Prostate gland (tissue), 2 donors: ENCODE measurements at regions not wholly inside any gene's neighbourhood (a gene's known extent, or its start where the extent isn't known, plus 50 kb on each side); places are given as distances from the start of the nearest gene placed in this dataset.

Source experiments
- DNase-seq: peaks from one replicate; pipeline ENCODE4 v3.0.0-alpha.2; 2019; ENCODE audit warnings: low spot score
- H3K27ac ChIP-seq, 2 donors: fragments of 200-600 bp; sonication (generic); 2 replicates each; pipeline ENCODE4 v1.5.1; 2017 to 2019
- H3K27me3 ChIP-seq: fragments of 200-600 bp; sonication (generic); replicated peaks from 2 replicates; pipeline ENCODE4 v1.5.1; 2019; ENCODE audit not compliant: insufficient read depth
- H3K36me3 ChIP-seq, 2 donors: fragments of 200-600 bp; sonication (generic); 1 replicate in 1 of 2; 2 replicates in 1 of 2; pipeline versions ENCODE4 v1.5.1 to v1.8.1; 2017 to 2019
- H3K4me1 ChIP-seq: fragments of 200-600 bp; sonication (generic); replicated peaks from 2 replicates; pipeline ENCODE4 v1.5.1; 2019
- H3K4me3 ChIP-seq, 2 donors: fragments of 200-600 bp; sonication (generic); 2 replicates each; pipeline ENCODE4 v1.5.1; 2017 to 2019
- H3K9me3 ChIP-seq: fragments of 200-600 bp; sonication (generic); 2 replicates; pipeline ENCODE4 v1.5.1; 2017
- POLR2A ChIP-seq: fragments of 450-650 bp; IDR thresholded peaks from one replicate; pipeline ENCODE4 v1.6.1; 2016; ENCODE audit warnings: antibody characterized with exemption, mild to moderate bottlenecking
- POLR2AphosphoS5 ChIP-seq: sonication (generic); formaldehyde crosslinking; IDR thresholded peaks from one replicate; pipeline ENCODE4 v1.6.1; 2017; ENCODE audit warnings: antibody characterized with exemption
- WGBS: methylation state at CpG from one replicate; pipeline ENCODE4 v1.1.5; 2018; 5-methylcytosine and 5-hydroxymethylcytosine counted together
- intact Hi-C: fragments of 100-400 bp; cut with DNase I; formaldehyde crosslinking; loops from one replicate; pipeline ENCODE4 v1.14.2; 2022
- TF ChIP-seq, protein P1 (sequence below), 4 experiments: fragments of 200-600 bp in 2 of 4; fragments of 450-650 bp in 2 of 4; sonication (generic) in 2 of 4; IDR thresholded peaks; 1 replicate in 3 of 4; 2 replicates in 1 of 4; pipeline ENCODE4 v1.5.1; 2016 to 2019; ENCODE audit warnings: antibody characterized with exemption in 4 of 4, mild to moderate bottlenecking in 2 of 4, moderate library complexity in 2 of 4

DNA sequence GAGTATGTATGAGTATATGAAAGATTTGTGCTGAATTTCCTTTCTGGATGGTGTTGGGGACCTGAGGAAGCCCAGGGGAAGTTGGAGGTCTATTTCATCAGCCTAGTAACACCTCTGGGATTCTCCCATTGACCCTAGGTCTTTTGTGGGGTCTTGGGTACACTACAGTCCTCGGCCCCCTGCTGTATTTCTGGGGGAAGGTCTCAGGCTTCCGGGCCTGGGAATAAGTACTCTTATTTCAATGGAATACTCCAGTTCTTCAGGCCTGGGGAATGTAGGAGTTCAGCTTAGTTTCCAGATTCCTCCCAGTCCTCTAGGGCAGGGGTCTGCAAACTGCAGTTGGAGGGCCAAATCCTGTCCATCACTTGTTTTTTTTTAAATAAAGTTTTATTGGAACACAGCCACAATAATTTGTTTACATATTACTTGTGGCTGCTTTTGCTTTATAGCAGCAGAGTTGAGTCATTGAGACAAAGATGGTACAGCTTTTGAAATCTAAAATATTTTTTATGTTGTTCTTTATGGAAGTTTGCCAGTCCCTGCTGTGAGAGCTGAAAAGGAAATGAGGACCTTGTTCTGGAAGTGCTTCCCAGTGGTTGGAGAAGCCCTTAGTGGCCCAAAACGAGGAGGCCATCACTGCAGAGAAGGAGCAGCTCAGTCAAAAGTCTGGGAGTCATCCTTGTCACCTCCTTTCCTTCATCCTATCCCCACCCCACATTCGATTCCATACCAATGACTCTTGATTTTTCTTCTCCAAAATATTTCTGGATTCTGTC is 142.5 kb upstream of the HS3ST2 start:
- no peaks in the 10 kb centered on the region for H3K9me3 ChIP-seq
- H3K27me3 ChIP-seq, result no peaks in the 10 kb centered on the region
- 79% methylated on average over 4 of the region's 4 CpGs for WGBS

DNA sequence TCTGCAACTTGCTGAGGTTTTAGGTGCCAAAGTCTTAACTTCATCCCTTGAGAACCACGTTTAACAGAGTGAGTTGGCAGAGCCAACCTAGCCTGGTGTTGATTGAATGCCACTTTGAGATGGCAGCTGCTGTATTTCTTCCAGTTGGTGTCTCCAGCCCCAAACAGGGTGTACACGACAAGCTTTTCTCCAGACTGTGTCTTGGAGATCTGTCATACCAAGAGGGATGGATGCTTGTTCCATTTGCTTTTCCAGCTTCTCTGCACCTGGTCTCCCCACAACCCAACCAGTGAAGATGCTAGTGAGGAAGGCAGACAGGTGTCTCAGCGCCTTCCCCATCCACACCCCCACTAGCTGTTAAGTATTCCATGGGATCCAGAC is 141.1 kb upstream of the HS3ST2 start:
- Histone ChIP-seq H3K9me3 (no peaks in the 10 kb centered on the region), H3K27me3 (no peaks in the 10 kb centered on the region), H3K36me3 (no peaks in the 10 kb centered on the region), H3K4me3 (no peak overlapping the region), H3K27ac (no peak overlapping the region), H3K4me1 (no peaks in the 10 kb centered on the region)
- 77% methylated on average over 3 of the region's 3 CpGs for WGBS
- no peak for DNase-seq
- intact Hi-C loops, result loop anchor here (10.0 kb wide), 5 partner anchors 278 to 1488 kb away; no protein-coding TSS in a partner anchor
- TF ChIP-seq POLR2AphosphoS5, result no peak
- TF ChIP-seq POLR2A, result no peak
- TF ChIP-seq, protein P1, sequence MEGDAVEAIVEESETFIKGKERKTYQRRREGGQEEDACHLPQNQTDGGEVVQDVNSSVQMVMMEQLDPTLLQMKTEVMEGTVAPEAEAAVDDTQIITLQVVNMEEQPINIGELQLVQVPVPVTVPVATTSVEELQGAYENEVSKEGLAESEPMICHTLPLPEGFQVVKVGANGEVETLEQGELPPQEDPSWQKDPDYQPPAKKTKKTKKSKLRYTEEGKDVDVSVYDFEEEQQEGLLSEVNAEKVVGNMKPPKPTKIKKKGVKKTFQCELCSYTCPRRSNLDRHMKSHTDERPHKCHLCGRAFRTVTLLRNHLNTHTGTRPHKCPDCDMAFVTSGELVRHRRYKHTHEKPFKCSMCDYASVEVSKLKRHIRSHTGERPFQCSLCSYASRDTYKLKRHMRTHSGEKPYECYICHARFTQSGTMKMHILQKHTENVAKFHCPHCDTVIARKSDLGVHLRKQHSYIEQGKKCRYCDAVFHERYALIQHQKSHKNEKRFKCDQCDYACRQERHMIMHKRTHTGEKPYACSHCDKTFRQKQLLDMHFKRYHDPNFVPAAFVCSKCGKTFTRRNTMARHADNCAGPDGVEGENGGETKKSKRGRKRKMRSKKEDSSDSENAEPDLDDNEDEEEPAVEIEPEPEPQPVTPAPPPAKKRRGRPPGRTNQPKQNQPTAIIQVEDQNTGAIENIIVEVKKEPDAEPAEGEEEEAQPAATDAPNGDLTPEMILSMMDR (IDR thresholded peaks at IDR 0.05), result no peak

More for the DNA sequence above, 142.5 kb upstream of the HS3ST2 start:
- TF ChIP-seq POLR2AphosphoS5, result no peak
- TF ChIP-seq POLR2A, result no peak
- TF ChIP-seq, protein P1 (IDR thresholded peaks at IDR 0.05), result no peak
- intact Hi-C loops, result loop anchor here (10.0 kb wide), 5 partner anchors 277 to 1487 kb away; no protein-coding TSS in a partner anchor
- no peak overlapping the region for H3K4me3 ChIP-seq
- H3K36me3 ChIP-seq, result no peaks in the 10 kb centered on the region
- H3K4me1 ChIP-seq, result no peaks in the 10 kb centered on the region
- no peak for DNase-seq
- H3K27ac ChIP-seq, result no peak overlapping the region

DNA sequence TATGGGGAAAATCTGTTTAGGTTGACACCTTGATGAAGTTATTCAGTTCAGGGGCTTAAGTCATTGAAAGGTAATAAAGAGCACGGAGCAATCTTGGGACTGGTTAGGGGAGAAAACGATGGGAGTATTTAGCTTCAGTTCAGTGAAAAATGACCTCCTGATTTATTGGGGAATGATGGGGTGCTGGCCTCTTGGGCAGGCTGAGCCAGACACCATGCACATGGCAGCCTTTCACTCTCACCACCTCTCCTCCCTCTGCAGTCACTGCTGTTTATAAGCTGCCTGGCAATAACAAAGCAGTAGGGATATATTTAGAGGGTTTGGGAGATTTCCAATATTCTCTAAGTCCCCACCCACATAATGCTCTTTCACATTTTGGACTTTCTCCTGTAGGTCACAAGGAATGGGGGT is 140.5 kb upstream of the HS3ST2 start:
- H3K36me3 ChIP-seq, result no peaks in the 10 kb centered on the region
- H3K4me1 ChIP-seq, result no peaks in the 10 kb centered on the region
- H3K27me3 ChIP-seq, result no peaks in the 10 kb centered on the region
- TF ChIP-seq POLR2AphosphoS5, result no peak
- TF ChIP-seq, protein P1 (IDR thresholded peaks at IDR 0.05), result no peak
- no peak for TF ChIP-seq POLR2A
- 22% methylated on average over 2 of the region's 2 CpGs for WGBS
- no peak overlapping the region for H3K4me3 ChIP-seq
- intact Hi-C loops, result loop anchor here (10.0 kb wide), 5 partner anchors 279 to 1489 kb away; no protein-coding TSS in a partner anchor
- H3K27ac ChIP-seq, result no peak overlapping the region
- no peak for DNase-seq
- no peaks in the 10 kb centered on the region for H3K9me3 ChIP-seq

DNA sequence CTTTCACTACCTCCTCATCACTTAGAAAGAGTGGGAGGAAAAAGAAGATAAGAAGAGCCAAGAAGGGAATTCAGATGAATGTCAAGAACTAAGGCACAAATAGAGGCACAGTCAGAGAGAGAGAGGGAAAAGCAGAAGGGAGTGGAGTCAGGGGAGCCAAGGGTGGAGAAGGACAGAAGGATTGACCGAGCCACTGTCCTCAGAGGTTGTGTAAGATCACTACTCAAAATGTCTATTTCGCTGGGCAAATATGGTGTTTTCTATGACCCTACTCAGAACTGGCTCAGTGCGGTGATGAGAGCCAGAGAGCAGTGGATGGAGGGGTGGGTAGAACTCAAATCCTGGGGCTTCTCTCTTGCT is 139.2 kb upstream of the HS3ST2 start:
- Histone ChIP-seq H3K36me3 (no peaks in the 10 kb centered on the region), H3K4me3 (no peak overlapping the region), H3K27me3 (no peaks in the 10 kb centered on the region), H3K9me3 (no peaks in the 10 kb centered on the region), H3K4me1 (no peaks in the 10 kb centered on the region), H3K27ac (no peak overlapping the region)
- no peak for DNase-seq
- WGBS, result 90% methylated on average over 3 of the region's 3 CpGs
- intact Hi-C loops, result loop anchor here (5.0 to 10.0 kb wide), 7 partner anchors 222 to 1490 kb away; no protein-coding TSS in a partner anchor
- TF ChIP-seq POLR2AphosphoS5, result no peak
- TF ChIP-seq POLR2A, result no peak
- TF ChIP-seq, protein P1 (IDR thresholded peaks at IDR 0.05), result no peak
